Colonic mucosa (tissue), 4 donors: ENCODE measurements at regions not wholly inside any gene's neighbourhood (a gene's known extent, or its start where the extent isn't known, plus 50 kb on each side); places are given as distances from the start of the nearest gene placed in this dataset.

Experiments
- DNase-seq: peaks from one replicate; pipeline ENCODE4 v3.0.0-alpha.2; 2020
- H3K27ac ChIP-seq: fragments of 200-600 bp; one replicate; pipeline ENCODE4 v1.8.0; 2021
- H3K27me3 ChIP-seq: fragments of 200-600 bp; one replicate; pipeline ENCODE4 v1.8.0; 2021
- H3K36me3 ChIP-seq: fragments of 200-600 bp; one replicate; pipeline ENCODE4 v1.8.0; 2021
- H3K4me1 ChIP-seq: fragments of 200-600 bp; one replicate; pipeline ENCODE4 v1.8.0; 2021; ENCODE audit warnings: mild to moderate bottlenecking
- H3K4me3 ChIP-seq: fragments of 200-600 bp; one replicate; pipeline ENCODE4 v1.8.0; 2021
- H3K9ac ChIP-seq, 2 donors: one replicate each; pipeline ENCODE4 v1.7.0; 2013; ENCODE audit warnings: control low read depth in 2 of 2, low read depth in 2 of 2, low read length in 2 of 2
- H3K9me3 ChIP-seq: fragments of 200-600 bp; one replicate; pipeline ENCODE4 v1.8.0; 2021
- CTCF ChIP-seq: fragments of 200-600 bp; IDR thresholded peaks from one replicate; pipeline ENCODE4 v1.8.0; 2022; ENCODE audit warnings: antibody characterized with exemption, mild to moderate bottlenecking
- intact Hi-C: fragments of 100-400 bp; cut with DNase I; formaldehyde crosslinking; loops from one replicate; pipeline ENCODE4 v1.14.1; 2022
- donor health status: healthy.
- donor health status: DM: no; HTN: no; CAD: no.
- donor health status: DM: no; HTN: no; CAD: no.

DNA sequence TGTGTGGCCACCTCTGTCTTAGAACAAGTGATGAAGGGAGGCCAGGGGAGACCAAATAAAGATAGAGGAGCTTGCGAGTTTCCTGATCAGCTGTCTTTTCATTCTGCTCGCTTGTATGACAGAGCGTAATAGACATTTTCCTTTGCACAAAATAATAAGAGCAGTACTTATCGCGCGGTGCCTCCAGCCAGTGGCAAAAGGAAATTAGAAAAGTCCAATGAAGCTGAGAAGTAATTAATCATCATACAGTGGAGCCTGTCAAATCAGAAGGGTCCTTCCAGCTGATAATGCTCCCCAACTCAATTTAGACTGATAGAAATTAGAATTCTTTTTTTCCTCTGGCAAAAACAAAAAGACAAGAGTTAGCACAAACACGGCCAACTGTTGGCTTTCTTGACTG is 307.0 kb upstream of the IRX5 start:
- H3K27me3 ChIP-seq, result no peaks in the 10 kb centered on the region
- DNase-seq, result no peak
- no peak for TF ChIP-seq CTCF
- no peaks in the 10 kb centered on the region for H3K4me1 ChIP-seq
- H3K4me3 ChIP-seq, result no peak overlapping the region
- H3K27ac ChIP-seq, result no peak overlapping the region
- H3K9ac ChIP-seq, result no peak overlapping the region
- intact Hi-C loops, result no loop called here
- H3K36me3 ChIP-seq, result no peaks in the 10 kb centered on the region
- H3K9me3 ChIP-seq, result no peaks in the 10 kb centered on the region

DNA sequence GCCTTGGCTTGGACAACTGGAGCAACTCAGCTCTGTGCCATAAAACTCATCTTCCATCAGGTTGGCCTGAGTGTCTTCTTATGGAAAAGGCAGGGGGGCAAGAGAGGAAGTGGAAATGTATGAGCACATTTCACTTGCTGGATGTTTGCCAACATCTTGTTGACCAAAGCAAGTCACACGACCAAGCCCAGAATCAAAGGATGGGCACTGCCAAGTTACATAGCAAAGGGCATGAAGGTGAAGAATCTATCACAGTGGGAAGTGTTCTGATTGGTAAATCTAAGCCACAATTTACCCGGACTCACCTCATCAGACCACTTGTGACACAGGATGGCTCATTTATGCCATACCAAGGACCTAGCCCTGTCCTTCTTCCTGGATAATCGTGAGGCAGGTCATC is 310.5 kb upstream of the IRX5 start:
- no peak for TF ChIP-seq CTCF
- Histone ChIP-seq H3K9ac (no peak overlapping the region), H3K9me3 (no peaks in the 10 kb centered on the region), H3K4me3 (no peak overlapping the region), H3K4me1 (no peaks in the 10 kb centered on the region), H3K27ac (no peak overlapping the region), H3K27me3 (no peaks in the 10 kb centered on the region), H3K36me3 (no peaks in the 10 kb centered on the region)
- intact Hi-C loops, result no loop called here
- DNase-seq, result no peak

GRCh38 chr16:54616610-54617009 is 314.1 kb upstream of the IRX5 start:
- H3K9me3 ChIP-seq, result no peaks in the 10 kb centered on the region
- no peak overlapping the region for H3K9ac ChIP-seq
- no peak overlapping the region for H3K4me3 ChIP-seq
- DNase-seq, result no peak
- no peaks in the 10 kb centered on the region for H3K36me3 ChIP-seq
- no peak overlapping the region for H3K27ac ChIP-seq
- H3K27me3 ChIP-seq, result no peaks in the 10 kb centered on the region
- H3K4me1 ChIP-seq, result no peaks in the 10 kb centered on the region
- intact Hi-C loops, result no loop called here
- TF ChIP-seq CTCF, result no peak

DNA sequence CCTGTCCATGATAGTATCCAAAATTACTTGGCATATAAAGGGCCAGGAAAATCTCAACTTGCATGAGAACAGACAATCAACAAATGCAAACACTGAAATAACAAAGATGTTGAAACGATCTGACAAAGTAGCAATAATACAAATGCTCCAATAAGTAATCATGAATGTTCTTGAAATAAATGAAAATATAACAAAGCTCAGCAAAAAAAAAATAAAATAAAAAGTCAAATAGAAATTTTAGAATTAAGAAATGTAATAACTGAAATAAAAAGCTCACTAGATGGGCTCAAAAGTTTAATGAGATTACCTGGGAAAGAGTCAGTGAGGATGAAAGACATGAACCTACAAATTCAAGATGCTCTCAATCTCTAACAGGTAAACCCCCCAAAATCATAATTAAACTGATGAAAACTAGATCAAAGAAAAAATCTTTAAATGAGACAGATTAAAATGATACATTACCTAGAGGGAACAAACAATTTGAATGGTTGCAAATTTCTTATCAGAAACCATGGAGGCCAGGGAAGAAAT is 319.0 kb upstream of the IRX3 start:
- H3K36me3 ChIP-seq, result no peaks in the 10 kb centered on the region
- TF ChIP-seq CTCF, result no peak
- no peaks in the 10 kb centered on the region for H3K27me3 ChIP-seq
- H3K4me3 ChIP-seq, result no peak overlapping the region
- H3K9ac ChIP-seq, result no peak overlapping the region
- no peak for DNase-seq
- no peak overlapping the region for H3K27ac ChIP-seq
- intact Hi-C loops, result no loop called here
- no peaks in the 10 kb centered on the region for H3K4me1 ChIP-seq
- H3K9me3 ChIP-seq, result no peaks in the 10 kb centered on the region

GRCh38 chr16:54602666-54603065 is 316.1 kb upstream of the IRX3 start:
- no peak for DNase-seq
- no peaks in the 10 kb centered on the region for H3K9me3 ChIP-seq
- H3K27me3 ChIP-seq, result no peaks in the 10 kb centered on the region
- no peak for TF ChIP-seq CTCF
- no peak overlapping the region for H3K9ac ChIP-seq
- no peak overlapping the region for H3K4me3 ChIP-seq
- no peaks in the 10 kb centered on the region for H3K36me3 ChIP-seq
- no peaks in the 10 kb centered on the region for H3K4me1 ChIP-seq
- H3K27ac ChIP-seq, result no peak overlapping the region
- intact Hi-C loops, result no loop called here

- Histone ChIP-seq H3K27ac (no peak overlapping the region), H3K4me1 (no peaks in the 10 kb centered on the region), H3K4me3 (no peak overlapping the region), H3K36me3 (no peaks in the 10 kb centered on the region), H3K9ac (no peak overlapping the region), H3K9me3 (no peaks in the 10 kb centered on the region), H3K27me3 (no peaks in the 10 kb centered on the region)
- TF ChIP-seq CTCF, result no peak
- intact Hi-C loops, result no loop called here
- no peak for DNase-seq
Observed at GRCh38 chr16:54597222-54597621, 310.6 kb upstream of the IRX3 start.
